ENCODE measurements at regions not wholly inside any gene's neighbourhood (a gene's known extent, or its start where the extent isn't known, plus 50 kb on each side); places are given as distances from the start of the nearest gene placed in this dataset.
A peak's percentile ranks its signal among the peaks of the same experiment; 100 is the strongest.

GRCh38 chr20:48405909-48406308, 421.9 kb downstream of the PREX1 start:
- ATAC-seq (peak; percentile 92), DNase-seq (ENCODE audit: low spot score) (peak; percentile 55)
- ChIA-PET POLR2A (no interaction called here), CTCF (interaction anchor here (1.7 to 3.9 kb wide), 2 partner anchors 214 kb away, joined by 10 to 23 read pairs; no protein-coding TSS in a partner anchor)
- H3K4me1 Mint-ChIP-seq = peaks cover 25% of the 10 kb centered on the region
- no peaks in the 10 kb centered on the region; the same call in none of the 2 replicates for H3K27me3 Mint-ChIP-seq (ENCODE audit: low read depth)
- H3K9me3 Mint-ChIP-seq = no peaks in the 10 kb centered on the region
- no peak overlapping the region for H3K4me3 Mint-ChIP-seq
- H3K27ac Mint-ChIP-seq = no peak overlapping the region
- TF ChIP-seq ZNF121 (CRISPR knock-in tag; IDR thresholded peaks at IDR 0.05) (peak; percentile 62; the same call in 1 of the 2 replicates), ATF2 (CRISPR knock-in tag; IDR thresholded peaks at IDR 0.05; ENCODE audit: borderline replicate concordance, low read depth) (no peak), ETV6 (CRISPR knock-in tag; IDR thresholded peaks at IDR 0.05) (no peak)
- no peaks in the 10 kb centered on the region for H3K36me3 Mint-ChIP-seq

- POLR2A ChIA-PET = no interaction called here
- ATAC-seq (no peak), DNase-seq (ENCODE audit: low spot score) (no peak)
- TF ChIP-seq ETV6 (CRISPR knock-in tag; IDR thresholded peaks at IDR 0.05) = no peak
- no peak for TF ChIP-seq NFYB (CRISPR knock-in tag; conservative IDR thresholded peaks at IDR 0.05; ENCODE audit: low read depth)
- no peak for TF ChIP-seq ZBTB43 (CRISPR knock-in tag; IDR thresholded peaks at IDR 0.05)
- TF ChIP-seq MXD4 (CRISPR knock-in tag; IDR thresholded peaks at IDR 0.05; ENCODE audit: borderline replicate concordance) = no peak
- TF ChIP-seq FOXP1 (CRISPR knock-in tag; IDR thresholded peaks at IDR 0.05; ENCODE audit: borderline replicate concordance) = no peak
- TF ChIP-seq SOX15 (CRISPR knock-in tag; IDR thresholded peaks at IDR 0.05) = no peak
- no peak for TF ChIP-seq ZNF317 (CRISPR knock-in tag; IDR thresholded peaks at IDR 0.05; ENCODE audit: borderline replicate concordance, low read depth)
- TF ChIP-seq RORB (CRISPR knock-in tag; IDR thresholded peaks at IDR 0.05) = no peak
- no peak for TF ChIP-seq FOXK1 (CRISPR knock-in tag; IDR thresholded peaks at IDR 0.05)
- no peak for TF ChIP-seq ZNF416 (CRISPR knock-in tag; IDR thresholded peaks at IDR 0.05)
- TF ChIP-seq ATF1 (CRISPR knock-in tag; IDR thresholded peaks at IDR 0.05) = no peak
- TF ChIP-seq FOXP4 (CRISPR knock-in tag; IDR thresholded peaks at IDR 0.05) = no peak
- no peak for TF ChIP-seq PRDM15 (CRISPR knock-in tag; IDR thresholded peaks at IDR 0.05)
- TF ChIP-seq GTF2I (CRISPR knock-in tag; conservative IDR thresholded peaks at IDR 0.05) = no peak
- Mint-ChIP-seq H3K4me1 (peaks cover 25% of the 10 kb centered on the region), H3K4me3 (no peak overlapping the region), H3K9me3 (no peaks in the 10 kb centered on the region), H3K36me3 (no peaks in the 10 kb centered on the region), H3K27ac (no peak overlapping the region), H3K27me3 (ENCODE audit: low read depth) (no peaks in the 10 kb centered on the region; the same call in none of the 2 replicates)
- CTCF ChIA-PET = interaction anchor here (0.9 to 3.9 kb wide), 2 partner anchors 30 to 216 kb away, joined by 4 to 23 read pairs; no protein-coding TSS in a partner anchor
These were observed 423.2 kb downstream of the PREX1 start for GRCh38 chr20:48404598-48404997.
